ENCODE measurements at regions not wholly inside any gene's neighbourhood (a gene's known extent, or its start where the extent isn't known, plus 50 kb on each side); places are given as distances from the start of the nearest gene placed in this dataset.
"Not testable (repeated sequence)": the region's sequence is repeated elsewhere in the genome, so short reads cannot be mapped to it uniquely, and the experiment has no call there.

DNA sequence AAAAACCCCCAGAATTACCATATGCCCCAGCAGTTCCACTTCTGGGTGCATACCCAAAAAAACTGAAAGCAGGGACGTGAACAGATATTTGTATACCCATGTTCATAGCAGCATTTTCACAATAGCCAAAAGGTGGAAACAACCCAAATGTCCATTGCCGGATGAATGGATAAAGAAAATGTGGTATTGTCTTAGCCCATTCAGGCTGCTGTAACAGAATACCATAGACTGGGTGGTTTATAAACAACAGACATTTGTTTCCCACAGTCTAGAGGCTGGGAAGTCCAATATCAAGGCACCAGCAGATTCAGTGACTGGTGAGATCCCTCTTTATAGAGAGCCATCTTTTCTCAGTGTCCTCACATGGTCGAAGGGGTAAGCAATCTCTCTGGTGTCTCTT, 182.1 kb upstream of the ANKRD28 start:
- TF ChIP-seq, protein P1, sequence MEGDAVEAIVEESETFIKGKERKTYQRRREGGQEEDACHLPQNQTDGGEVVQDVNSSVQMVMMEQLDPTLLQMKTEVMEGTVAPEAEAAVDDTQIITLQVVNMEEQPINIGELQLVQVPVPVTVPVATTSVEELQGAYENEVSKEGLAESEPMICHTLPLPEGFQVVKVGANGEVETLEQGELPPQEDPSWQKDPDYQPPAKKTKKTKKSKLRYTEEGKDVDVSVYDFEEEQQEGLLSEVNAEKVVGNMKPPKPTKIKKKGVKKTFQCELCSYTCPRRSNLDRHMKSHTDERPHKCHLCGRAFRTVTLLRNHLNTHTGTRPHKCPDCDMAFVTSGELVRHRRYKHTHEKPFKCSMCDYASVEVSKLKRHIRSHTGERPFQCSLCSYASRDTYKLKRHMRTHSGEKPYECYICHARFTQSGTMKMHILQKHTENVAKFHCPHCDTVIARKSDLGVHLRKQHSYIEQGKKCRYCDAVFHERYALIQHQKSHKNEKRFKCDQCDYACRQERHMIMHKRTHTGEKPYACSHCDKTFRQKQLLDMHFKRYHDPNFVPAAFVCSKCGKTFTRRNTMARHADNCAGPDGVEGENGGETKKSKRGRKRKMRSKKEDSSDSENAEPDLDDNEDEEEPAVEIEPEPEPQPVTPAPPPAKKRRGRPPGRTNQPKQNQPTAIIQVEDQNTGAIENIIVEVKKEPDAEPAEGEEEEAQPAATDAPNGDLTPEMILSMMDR (IDR thresholded peaks at IDR 0.05; ENCODE audit: extremely low read depth, insufficient read depth, missing control alignments), result no peak
- no peak for DNase-seq (ENCODE audit: low spot score)
- in situ Hi-C loops (cut with MboI; ENCODE audit: low pct_unique_long_range_greater_than_20kb, low sequenced_read_pairs, unreplicated experiment), result no loop called here

- TF ChIP-seq, protein P1 (IDR thresholded peaks at IDR 0.05; ENCODE audit: extremely low read depth, insufficient read depth, missing control alignments), result no peak
- in situ Hi-C loops (cut with MboI; ENCODE audit: low pct_unique_long_range_greater_than_20kb, low sequenced_read_pairs, unreplicated experiment), result no loop called here
- DNase-seq (ENCODE audit: low spot score), result no peak
These were observed 184.5 kb upstream of the ANKRD28 start for GRCh38 chr3:15982243-15982642.

DNA sequence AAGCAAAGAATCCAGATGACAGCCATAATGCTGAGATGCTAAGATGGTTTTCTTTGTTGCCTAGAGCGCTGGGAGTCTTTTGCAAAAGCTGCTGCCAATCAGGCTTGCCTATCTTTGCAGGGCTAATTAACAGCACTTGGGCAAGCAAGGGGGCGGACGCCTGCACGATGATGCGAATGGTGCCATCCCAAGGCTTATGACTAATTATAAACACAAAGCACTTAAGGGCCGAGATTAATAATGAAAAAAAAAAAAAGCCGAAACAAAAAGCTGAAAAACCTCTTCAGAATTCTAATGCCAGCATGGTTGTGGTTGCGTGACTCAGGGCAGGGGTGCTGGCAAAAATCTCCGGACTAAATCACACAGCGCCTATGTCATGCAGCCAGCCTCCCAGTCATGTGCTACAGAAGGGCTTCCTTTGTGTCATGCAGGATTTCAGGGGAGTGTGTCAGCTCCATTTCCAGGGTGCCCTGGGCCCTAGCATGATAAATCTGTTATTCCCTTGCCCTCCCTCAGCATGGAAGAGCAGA, 185.0 kb upstream of the ANKRD28 start:
- in situ Hi-C loops (cut with MboI; ENCODE audit: low pct_unique_long_range_greater_than_20kb, low sequenced_read_pairs, unreplicated experiment), result no loop called here
- DNase-seq (ENCODE audit: low spot score), result no peak
- TF ChIP-seq, protein P1 (IDR thresholded peaks at IDR 0.05; ENCODE audit: extremely low read depth, insufficient read depth, missing control alignments), result no peak

DNA sequence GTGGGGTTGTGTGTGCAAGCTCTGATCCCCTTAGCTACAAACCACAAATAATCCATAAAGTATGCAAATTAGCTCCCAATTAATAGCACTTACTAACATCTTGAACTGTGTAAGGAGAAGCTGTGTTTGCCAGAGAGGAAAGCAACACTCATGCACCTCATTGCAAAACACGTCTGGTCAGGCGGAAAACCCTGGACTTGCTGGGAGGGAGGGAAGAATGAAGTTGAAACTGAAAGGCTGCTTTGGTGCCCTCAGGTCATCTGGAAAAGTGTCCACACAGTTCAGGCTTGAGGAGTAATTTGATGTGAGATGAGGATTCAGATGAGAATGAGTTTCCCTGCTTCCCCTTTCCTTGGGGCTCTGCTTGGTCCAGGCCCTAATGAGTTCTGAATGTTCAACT, 185.5 kb upstream of the ANKRD28 start:
- no peak for DNase-seq (ENCODE audit: low spot score)
- in situ Hi-C loops (cut with MboI; ENCODE audit: low pct_unique_long_range_greater_than_20kb, low sequenced_read_pairs, unreplicated experiment), result no loop called here
- TF ChIP-seq, protein P1 (IDR thresholded peaks at IDR 0.05; ENCODE audit: extremely low read depth, insufficient read depth, missing control alignments), result no peak

DNA sequence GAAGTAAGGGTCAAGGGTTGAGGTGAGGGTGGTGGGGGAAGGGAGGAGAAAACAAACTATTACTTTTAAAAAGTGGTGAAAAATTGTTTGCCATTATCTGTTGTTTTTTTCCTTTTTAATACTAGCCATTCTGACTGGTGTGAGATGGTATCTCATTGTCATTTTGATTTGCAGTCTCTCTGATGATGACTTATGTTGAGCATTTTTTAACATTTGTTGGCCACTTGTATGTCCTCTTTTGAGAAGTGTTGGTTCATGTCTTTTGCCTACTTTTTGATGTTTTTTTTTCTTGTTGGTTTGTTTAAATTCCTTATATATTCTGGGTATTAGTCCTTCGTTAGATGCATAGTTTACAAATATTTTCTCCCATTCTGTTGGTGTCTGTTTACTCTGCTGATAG, 185.9 kb upstream of the ANKRD28 start:
- in situ Hi-C loops (cut with MboI; ENCODE audit: low pct_unique_long_range_greater_than_20kb, low sequenced_read_pairs, unreplicated experiment), result no loop called here
- TF ChIP-seq, protein P1 (IDR thresholded peaks at IDR 0.05; ENCODE audit: extremely low read depth, insufficient read depth, missing control alignments), result no peak
- DNase-seq (ENCODE audit: low spot score), result no peak

DNA sequence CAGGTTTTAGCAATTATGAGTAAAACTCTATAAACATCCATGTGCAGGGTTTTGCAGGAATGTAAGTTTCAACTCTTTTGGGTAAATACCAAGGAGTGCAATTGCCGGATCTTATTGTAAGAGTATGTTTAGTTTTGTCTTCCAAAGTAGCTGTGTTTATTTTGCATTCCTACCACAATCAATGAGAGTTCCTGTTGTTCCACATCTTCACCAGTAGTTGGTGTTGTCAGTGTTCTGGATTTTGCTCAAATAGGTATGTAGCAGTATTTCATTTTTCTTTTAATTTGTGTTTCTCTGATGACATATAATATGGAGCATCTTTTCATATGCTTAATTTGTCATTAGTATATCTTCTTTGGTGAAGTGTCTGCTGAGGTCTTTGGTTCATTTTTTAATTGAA, 185.1 kb upstream of the GALNT15 start:
- in situ Hi-C loops (cut with MboI; ENCODE audit: low pct_unique_long_range_greater_than_20kb, low sequenced_read_pairs, unreplicated experiment), result no loop called here
- TF ChIP-seq, protein P1 (IDR thresholded peaks at IDR 0.05; ENCODE audit: extremely low read depth, insufficient read depth, missing control alignments), result peak; percentile 33

DNA sequence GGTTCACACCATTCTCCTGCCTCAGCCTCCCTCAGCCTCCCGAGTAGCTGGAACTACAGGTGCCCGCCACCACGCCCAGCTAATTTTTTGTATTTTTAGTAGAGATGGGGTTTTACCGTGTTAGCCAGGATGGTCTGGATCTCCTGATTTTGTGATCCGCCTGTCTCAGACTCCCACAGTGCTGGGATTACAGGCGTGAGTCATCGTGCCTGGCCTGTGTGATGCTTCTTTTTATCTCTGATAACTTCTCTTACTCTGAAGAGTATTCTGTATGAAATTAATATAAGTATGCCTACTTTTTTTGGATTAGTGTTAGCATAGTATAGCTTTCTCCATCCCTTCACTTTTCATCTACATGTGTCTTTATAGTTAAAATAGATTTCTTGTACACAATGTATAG, 180.8 kb upstream of the GALNT15 start:
- in situ Hi-C loops (cut with MboI; ENCODE audit: low pct_unique_long_range_greater_than_20kb, low sequenced_read_pairs, unreplicated experiment); DNase-seq (ENCODE audit: low spot score): not testable (repeated sequence)

More for the DNA sequence above, 185.1 kb upstream of the GALNT15 start:
- DNase-seq (ENCODE audit: low spot score), result no peak

- DNase-seq (ENCODE audit: low spot score); in situ Hi-C loops (cut with MboI; ENCODE audit: low pct_unique_long_range_greater_than_20kb, low sequenced_read_pairs, unreplicated experiment): not testable (repeated sequence)
These were observed 178.0 kb upstream of the GALNT15 start for GRCh38 chr3:15996496-15996895.
